Testis (tissue), 2 donors: ENCODE measurements at regions not wholly inside any gene's neighbourhood (a gene's known extent, or its start where the extent isn't known, plus 50 kb on each side); places are given as distances from the start of the nearest gene placed in this dataset.

Experiments used
- DNase-seq: peaks from one replicate; pipeline ENCODE4 v3.0.0-alpha.2; 2019
- H3K27ac ChIP-seq, 2 donors: fragments of 200-600 bp; sonication (generic); one replicate each; pipeline ENCODE4 v1.5.1; 2019
- H3K27me3 ChIP-seq: fragments of 200-600 bp; sonication (generic); one replicate; pipeline ENCODE4 v1.5.1; 2019
- H3K36me3 ChIP-seq: fragments of 200-600 bp; sonication (generic); one replicate; pipeline ENCODE4 v1.5.1; 2017; ENCODE audit warnings: low read depth; ENCODE audit errors: missing control alignments
- H3K4me1 ChIP-seq: fragments of 200-600 bp; sonication (generic); one replicate; pipeline ENCODE4 v1.5.1; 2019
- H3K4me3 ChIP-seq, 2 donors: fragments of 200-600 bp; sonication (generic); one replicate each; pipeline ENCODE4 v1.5.1; 2017 to 2019
- H3K9me3 ChIP-seq: fragments of 200-600 bp; sonication (generic); one replicate; pipeline ENCODE4 v1.5.1; 2017
- CTCF ChIP-seq, 3 experiments: fragments of 450-650 bp in 2 of 3; fragments of 200-600 bp in 1 of 3; sonication (generic) in 1 of 3; IDR thresholded peaks; one replicate each; pipeline ENCODE4 v1.5.1; 2016 to 2019; ENCODE audit warnings: antibody characterized with exemption in 3 of 3, mild to moderate bottlenecking in 2 of 3, moderate library complexity in 1 of 3
- POLR2A ChIP-seq: fragments of 450-650 bp; IDR thresholded peaks from one replicate; pipeline ENCODE4 v1.6.1; 2017; ENCODE audit warnings: antibody characterized with exemption, mild to moderate bottlenecking, moderate library complexity
- WGBS, 2 donors: methylation state at CpG; one replicate each; pipeline ENCODE4 v1.1.5; 2018; 5-methylcytosine and 5-hydroxymethylcytosine counted together
- intact Hi-C: fragments of 100-400 bp; cut with DNase I; formaldehyde crosslinking; loops from one replicate; pipeline ENCODE4 v1.15.1; 2023; ENCODE audit warnings: low total_unique reads

- peaks cover 13% of the 10 kb centered on the region for H3K4me1 ChIP-seq
- H3K27me3 ChIP-seq: no peaks in the 10 kb centered on the region
- TF ChIP-seq POLR2A: no peak
- WGBS, 2 donors: 80 to 85% methylated on average over 11 to 14 of the region's 14 CpGs
- H3K27ac ChIP-seq: peak overlapping the region in 1 of 2 donors; percentile 31
- no peak for DNase-seq
- intact Hi-C loops: no loop called here
- no peak overlapping the region for H3K4me3 ChIP-seq
- no peaks in the 10 kb centered on the region for H3K36me3 ChIP-seq
- H3K9me3 ChIP-seq: no peaks in the 10 kb centered on the region
Measured at GRCh38 chr17:77862890-77863813, 95.4 kb upstream of the TNRC6C start.

GRCh38 chr17:77863814-77864161 is 94.7 kb upstream of the TNRC6C start:
- Histone ChIP-seq H3K27ac (peak overlapping the region in 1 of 2 donors; percentile 31), H3K9me3 (no peaks in the 10 kb centered on the region), H3K4me1 (peaks cover 13% of the 10 kb centered on the region), H3K27me3 (no peaks in the 10 kb centered on the region), H3K4me3 (no peak overlapping the region), H3K36me3 (no peaks in the 10 kb centered on the region)
- WGBS, 2 donors: 36 to 46% methylated on average over 8 to 12 of the region's 12 CpGs
- DNase-seq: peak; percentile 41
- TF ChIP-seq POLR2A (no peak), CTCF (IDR thresholded peaks at IDR 0.05) (no peak)
- intact Hi-C loops: no loop called here

- Histone ChIP-seq H3K36me3 (no peaks in the 10 kb centered on the region), H3K9me3 (no peaks in the 10 kb centered on the region), H3K27me3 (no peaks in the 10 kb centered on the region), H3K4me1 (peaks cover 13% of the 10 kb centered on the region), H3K4me3 (no peak overlapping the region), H3K27ac (peak overlapping the region; percentile 1 to 31)
- WGBS, 2 donors: 41 to 53% methylated on average over 16 to 21 of the region's 21 CpGs
- no peak for DNase-seq
- TF ChIP-seq POLR2A: no peak
- intact Hi-C loops: no loop called here
Measured at GRCh38 chr17:77864234-77865111, 94.0 kb upstream of the TNRC6C start.

- 58 to 64% methylated on average over 15 to 22 of the region's 22 CpGs for WGBS, 2 donors
- DNase-seq: peak; percentile 53
- intact Hi-C loops: no loop called here
Measured at GRCh38 chr17:77865112-77865611, 93.3 kb upstream of the TNRC6C start.

GRCh38 chr17:77865716-77866115 is 92.8 kb upstream of the TNRC6C start:
- no peak overlapping the region for H3K4me3 ChIP-seq
- peaks cover 13% of the 10 kb centered on the region for H3K4me1 ChIP-seq
- intact Hi-C loops: no loop called here
- TF ChIP-seq CTCF (IDR thresholded peaks at IDR 0.05) (no peak), POLR2A (no peak)
- 58 to 77% methylated on average over 3 of the region's 3 CpGs for WGBS, 2 donors
- peak overlapping the region in 1 of 2 donors; percentile 71 for H3K27ac ChIP-seq
- no peaks in the 10 kb centered on the region for H3K9me3 ChIP-seq
- H3K36me3 ChIP-seq: no peaks in the 10 kb centered on the region
- DNase-seq: no peak
- H3K27me3 ChIP-seq: no peaks in the 10 kb centered on the region

More at GRCh38 chr17:77865112-77865611, 93.3 kb upstream of the TNRC6C start:
- Histone ChIP-seq H3K9me3 (no peaks in the 10 kb centered on the region), H3K36me3 (no peaks in the 10 kb centered on the region), H3K27ac (peak overlapping the region; percentile 1 to 71), H3K27me3 (no peaks in the 10 kb centered on the region), H3K4me1 (peaks cover 13% of the 10 kb centered on the region), H3K4me3 (no peak overlapping the region)
- no peak for TF ChIP-seq CTCF (IDR thresholded peaks at IDR 0.05)
- TF ChIP-seq POLR2A: no peak
